NCI-H2029 treated with DMSO at 0.1 percent for 48 hours (cell line): ENCODE measurements at regions not wholly inside any gene's neighbourhood (a gene's known extent, or its start where the extent isn't known, plus 50 kb on each side); places are given as distances from the start of the nearest gene placed in this dataset.

ENCODE experiments used
- DNase-seq: peaks from one replicate; lab custom pipeline; 2025; lab: John Stamatoyannopoulos, UW

DNA sequence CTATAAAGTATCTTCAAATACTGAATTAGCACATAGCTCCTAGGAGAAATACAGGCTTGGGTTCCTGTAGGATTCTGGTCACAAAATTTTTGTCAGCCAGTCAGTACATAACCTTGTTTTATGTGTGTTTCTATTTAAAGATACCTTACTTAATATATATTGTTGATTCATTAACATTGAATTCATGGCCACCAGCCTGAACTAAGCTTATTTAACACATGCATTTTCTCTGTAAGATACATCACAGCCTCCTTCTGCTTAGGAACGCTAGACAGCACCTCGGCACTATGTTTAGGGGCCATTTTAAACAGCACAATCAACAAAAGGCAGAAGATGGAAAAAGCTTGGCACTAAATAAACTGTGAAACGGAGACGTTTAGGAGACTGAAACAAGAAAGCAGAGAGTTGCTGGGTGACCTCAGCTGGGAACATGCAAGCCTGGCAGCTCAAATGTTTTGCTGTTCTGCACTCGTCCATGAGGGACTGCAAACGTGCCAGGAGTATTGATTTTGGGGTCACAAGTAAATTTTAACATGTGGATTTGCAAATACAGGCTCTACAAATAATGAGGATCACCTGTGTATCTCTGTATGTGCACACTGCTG, 432.2 kb upstream of the TPM1 start:
- no peak for DNase-seq

DNA sequence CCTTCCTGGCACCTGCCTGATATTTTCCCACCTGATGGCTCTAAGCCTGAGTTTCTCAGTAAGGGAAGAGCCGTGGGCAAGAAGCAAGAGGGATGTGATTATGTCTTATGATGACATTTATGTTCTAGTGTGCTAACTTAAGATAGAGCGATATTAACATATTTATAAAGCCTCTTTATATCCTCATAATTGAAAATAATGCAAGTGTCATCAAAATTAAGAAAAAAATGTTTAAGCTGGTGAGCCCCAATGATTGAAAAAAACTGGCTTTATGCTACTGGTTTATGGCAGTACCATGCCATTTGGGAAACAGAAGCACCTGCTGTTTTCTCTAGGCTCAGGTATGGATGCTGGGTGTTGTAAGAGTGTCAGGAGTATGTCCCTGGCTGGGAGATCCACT, 431.5 kb upstream of the TPM1 start:
- DNase-seq, result no peak

DNA sequence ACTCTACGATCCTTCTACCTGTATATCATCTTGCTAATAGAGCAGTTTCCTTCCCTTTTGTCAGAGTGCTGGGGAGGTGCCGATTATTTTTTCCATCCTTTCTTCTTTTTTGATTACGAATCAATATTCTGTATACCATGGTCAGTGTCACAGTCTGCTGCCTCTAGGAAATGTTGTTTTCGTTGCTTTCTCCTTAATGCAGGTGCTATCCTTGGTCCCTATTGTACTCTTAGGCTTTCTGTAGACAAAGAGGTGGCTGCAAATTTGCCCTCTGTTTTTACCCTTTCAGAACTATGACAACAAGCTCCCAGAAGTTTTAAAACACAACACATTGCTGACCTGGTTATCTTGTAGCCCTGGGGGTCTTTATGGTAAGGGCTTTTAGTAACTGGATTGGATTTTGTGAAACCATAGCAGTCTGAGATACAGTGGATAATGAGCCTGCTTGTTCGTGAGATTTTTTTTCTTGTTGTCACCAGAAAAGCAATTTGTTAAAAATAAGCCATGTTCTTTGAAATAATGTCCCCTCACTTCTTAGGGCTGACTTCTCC, 430.3 kb upstream of the TPM1 start:
- no peak for DNase-seq

DNA sequence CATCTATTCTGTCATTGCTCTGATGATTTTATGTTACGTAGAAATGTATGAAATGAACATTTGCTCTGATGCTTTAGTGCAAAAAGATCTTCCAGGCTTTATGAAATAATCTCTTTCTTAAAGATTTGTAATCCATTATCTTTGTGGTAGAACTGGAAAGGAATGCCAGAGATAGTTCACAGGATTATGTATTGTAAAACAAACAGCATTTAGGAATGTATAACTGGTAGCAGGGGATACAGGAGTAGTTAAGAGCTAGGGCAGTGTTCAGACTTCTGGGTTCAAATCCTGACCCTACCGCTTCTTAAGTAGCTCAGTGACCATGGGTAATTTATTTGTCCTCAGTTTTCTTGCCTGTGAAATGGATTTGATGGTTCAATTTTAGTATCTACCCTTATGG, 429.8 kb upstream of the TPM1 start:
- DNase-seq, result no peak

DNA sequence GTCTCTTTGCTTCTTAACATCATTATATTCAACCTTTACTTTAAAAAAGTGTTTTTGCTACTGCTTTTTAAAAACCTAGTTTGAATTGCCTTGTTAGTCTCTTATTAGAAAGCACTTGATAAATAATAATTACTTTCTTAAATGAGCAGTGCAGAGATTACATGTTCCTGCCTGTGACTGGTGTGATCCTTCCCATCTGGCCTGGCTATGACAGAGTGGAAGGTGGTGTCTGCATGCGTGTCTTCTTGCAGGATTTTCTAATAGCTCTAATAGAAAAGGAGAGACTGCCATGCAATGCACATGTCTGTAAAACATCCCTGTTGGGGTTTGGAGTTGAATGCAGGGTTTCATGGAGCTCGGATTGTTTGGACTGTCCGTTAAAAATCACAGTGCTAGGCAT, 425.8 kb upstream of the TPM1 start:
- DNase-seq, result no peak

DNA sequence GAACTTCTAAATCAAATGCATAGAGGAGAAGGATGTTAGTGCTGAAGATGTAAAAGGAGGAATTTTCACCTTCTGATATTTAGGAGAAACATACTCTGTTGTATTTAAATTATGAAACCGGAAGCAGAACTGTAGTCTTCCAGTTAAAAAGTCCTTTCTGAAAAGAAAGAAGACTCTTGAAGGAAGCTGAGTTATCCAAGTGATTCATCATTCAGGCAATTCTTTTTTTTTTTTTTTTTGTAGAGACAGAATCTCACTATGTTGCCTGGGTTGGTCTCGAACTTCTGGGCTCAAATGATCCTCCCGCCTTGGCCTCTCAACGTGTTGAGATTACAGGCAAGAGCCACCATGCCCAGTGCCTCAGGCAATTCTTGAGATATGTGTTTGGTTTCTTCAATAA, 424.8 kb upstream of the TPM1 start:
- DNase-seq, result no peak

DNA sequence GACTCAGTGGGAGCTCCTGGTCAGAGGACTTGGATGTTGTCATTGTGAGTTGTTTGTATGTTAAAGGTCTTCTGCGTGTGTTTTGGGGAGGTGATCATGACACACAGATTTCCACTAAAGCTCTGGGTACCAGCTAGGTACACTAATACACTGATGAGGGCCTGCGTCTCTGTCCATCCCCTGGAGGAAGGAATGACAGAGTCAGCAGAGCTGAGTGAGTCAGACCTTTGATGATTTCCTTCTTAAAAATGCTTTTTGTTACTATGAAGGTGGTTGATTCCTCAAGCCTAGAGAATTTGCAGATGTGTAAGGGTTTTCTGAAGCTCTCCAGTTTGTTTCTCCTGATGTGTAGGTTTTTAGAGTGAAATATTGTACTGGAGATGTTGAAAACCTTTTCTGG, 424.1 kb upstream of the TPM1 start:
- DNase-seq, result no peak

DNA sequence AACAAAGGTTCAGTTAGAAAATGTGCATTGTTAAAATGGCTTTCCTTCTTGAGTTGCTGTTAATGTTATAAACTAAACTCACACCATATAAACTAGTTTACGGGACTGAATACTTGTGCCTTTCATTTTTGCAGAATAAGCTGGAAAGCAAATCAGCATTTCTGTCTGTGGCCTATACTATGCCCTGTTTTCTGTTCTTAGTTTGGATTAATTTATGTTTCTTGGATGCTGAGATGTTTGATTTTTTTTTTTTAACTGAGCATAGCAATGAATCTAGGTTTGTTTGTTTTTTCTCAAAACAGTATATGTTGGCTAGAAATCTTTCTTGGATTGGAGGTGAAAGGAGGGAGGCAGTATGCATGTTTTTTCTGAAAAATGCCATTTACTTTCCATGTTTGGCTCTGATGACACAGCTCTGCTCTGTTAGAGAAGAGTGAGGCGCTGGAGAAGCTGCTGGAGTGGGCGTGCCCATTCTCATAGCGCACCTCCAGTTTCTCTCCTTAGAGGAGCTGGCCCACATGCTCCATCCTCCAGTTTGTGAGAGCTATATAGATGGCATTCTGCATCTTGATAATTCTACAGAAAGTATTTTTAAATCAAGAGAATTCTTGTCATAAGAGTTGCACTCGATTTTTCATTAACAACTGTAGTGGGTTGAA, 423.6 kb upstream of the TPM1 start:
- no peak for DNase-seq

DNA sequence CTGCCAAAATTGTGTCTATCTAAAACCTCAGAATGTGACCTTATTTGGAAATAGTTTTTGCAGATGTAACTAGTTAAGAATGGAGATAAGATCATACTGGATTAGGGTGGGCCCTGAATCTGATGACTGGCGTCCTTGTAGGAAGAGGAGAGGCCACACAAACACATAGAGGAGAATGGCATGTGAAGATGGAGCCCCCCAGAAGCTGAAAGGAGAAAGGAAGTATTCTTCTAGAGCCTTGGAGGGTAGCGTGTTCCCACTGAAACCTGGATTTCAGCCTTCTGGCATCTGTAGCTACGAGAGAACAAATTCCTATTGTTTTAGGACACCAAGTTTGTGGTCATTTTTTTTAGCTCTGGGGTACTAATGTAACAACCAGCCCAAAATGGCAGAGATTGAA, 423.0 kb upstream of the TPM1 start:
- DNase-seq, result no peak

DNA sequence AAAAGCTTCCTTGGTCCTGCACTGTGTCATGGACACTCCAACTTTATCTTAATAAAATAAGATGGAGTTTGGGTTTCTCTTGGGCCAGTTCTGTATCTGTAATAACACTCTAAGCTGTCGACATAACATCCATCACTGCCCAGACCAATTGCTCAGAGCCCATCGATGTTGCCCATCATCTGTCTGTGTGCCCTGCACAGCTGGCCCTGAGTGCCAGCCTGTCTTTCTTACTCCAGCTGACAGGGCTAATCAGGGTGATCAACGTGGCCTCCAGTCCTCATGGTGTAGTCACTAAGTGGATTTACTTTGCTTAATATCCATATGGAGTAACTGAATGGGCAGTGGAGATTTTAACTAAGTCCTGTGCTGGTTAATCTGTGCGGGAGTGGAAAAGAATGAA, 419.8 kb upstream of the TPM1 start:
- DNase-seq, result no peak

DNA sequence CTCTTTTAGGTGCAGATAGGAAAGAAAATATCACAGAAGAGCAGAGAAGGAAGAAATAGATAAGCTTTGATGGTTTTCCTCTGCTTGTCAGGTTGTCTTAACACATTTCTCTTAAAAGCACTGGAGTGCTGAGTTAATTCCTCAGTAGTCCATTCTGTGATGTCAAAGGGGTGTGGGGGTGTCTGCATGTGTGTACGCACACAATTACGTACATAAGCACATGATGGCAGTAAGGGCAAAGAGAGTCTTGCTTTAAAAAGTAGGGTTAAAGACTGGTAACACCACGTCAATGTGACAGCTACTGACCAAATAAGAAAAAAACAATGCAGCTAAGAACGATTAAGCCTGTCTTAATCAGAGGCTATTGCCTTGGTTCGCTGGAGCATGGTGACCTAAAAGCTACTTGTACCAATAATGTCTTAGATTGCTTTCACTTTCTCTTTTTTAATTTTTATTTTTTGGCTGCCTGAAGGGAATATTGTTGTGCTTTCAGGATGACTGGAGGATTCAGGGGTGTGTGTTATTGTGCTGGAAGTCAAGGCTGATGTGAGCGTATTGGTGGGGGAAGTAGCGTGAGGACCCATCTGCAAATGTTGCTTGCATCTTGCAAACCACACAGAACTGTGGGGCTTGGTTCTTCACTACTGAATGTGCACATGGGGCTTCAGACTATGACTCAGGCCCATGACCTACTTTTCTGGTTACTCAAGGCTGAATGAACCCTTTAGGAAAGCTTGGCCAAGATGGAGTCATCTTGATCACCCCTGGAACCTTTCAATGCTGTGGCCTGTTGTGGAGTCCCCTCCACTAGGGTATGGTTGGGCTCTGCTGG, 417.8 kb upstream of the TPM1 start:
- DNase-seq, result no peak

DNA sequence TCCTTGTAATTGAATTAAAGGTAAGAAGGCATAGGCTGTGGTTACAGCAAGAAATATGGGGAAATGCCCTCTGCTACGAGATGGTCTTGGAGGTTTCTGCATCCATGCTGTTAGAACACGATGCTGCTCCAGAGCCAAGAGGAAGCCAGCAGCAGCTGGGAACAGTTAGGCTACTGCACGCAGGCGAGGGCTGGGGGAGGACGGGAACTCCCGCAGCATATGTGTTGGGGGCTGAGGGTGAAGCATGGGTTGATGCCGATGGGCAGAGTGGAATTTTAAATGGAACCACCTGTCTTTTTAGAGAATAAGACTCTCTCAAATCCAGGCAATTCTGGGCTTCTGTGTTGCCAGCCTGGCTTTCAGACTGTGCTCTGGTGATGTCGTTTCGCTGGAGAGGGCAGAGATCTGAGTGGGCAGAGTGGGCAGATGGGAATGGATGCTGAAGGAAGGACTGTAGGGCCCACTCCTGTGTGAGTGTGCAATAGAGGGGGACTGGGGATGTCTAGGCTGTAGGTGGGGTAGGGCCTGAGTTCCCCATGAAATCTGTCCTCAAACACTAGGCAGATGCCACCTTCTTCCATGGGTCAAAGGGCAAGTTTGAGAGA, 417.0 kb upstream of the TPM1 start:
- no peak for DNase-seq

DNA sequence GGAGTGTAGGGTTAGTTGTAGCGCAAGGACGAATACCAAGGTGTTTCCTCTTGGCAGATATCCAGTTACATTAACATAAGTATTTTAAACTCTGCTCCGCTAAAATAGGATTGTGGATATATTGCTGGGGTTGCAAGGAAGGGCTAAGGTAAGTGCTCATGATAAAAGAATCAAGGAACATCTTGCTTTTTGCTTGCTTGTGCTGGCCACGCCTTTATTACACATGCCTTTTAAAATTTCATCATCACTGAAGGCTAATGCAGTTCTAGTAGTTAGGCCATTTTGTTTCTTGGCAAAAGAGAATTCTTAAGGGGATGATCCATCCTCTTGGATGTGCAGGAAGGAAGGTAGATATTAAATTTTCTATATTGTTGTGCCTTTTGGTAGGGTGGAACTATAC, 415.6 kb upstream of the TPM1 start:
- no peak for DNase-seq

DNA sequence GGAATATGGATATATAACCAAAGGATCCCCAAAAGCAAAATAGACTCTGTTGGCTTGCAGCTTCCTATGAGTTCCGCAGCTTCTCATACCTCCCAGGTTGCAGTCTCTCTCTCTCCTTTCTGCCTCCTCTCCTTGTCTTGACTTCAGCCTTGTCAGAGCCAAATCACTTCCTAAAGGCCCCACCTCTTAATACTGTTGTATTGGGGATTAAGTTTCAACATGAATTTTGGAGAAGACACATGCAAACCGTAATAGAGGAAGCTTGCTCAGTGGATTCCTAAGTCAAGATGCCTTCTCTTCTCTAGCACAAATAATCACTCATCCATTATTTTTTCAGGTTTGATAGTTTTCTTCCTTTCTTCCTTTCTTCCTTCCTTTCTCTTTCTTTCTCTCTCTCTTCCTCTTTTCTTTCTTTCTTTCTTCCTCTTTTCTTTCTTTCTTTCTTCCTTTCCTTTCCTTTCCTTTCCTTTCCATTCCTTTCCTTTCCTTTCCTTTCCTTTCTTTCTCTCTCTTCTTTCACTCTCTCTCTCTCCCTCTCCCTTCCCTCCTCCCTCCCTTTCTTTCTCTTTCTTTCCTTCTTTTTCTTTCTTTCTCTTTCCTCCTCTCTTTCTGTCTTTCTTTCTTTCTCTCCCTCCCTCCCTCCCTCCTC, 411.3 kb upstream of the TPM1 start:
- no peak for DNase-seq

DNA sequence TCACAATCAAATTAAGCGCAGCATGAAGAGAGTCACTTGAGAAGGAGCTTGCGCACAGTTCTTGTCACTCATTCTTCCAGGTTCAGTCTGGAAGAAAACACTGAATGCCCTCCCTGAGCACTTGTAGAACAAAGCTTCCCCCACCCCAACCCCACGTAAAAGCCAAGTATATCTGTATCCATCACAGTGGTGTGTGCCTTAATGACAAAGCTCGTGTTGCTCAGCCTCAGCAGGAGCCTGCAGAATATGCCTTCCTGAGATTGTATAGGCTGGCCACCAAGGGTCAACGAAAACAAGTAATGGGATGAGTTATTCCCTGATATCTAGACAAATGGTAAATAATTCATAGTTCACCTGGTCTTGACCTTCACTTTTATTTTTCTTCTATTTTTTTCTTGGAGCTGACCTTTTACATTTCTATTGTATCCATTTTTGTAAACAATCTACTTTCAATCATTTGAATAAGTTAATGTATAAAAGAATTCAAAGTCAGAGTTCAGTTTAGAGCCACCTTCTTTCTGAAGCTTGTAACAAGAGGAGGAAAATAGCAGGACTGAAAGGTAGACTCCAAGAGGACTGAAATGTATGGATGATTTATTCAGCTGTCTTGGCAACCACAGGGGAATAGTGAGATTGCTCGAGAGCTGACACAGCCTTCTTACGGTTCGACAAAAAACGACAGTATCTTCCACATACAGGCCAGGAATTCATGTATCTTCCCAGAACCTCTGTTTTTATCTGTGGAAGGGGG, 405.5 kb upstream of the TPM1 start:
- no peak for DNase-seq

DNA sequence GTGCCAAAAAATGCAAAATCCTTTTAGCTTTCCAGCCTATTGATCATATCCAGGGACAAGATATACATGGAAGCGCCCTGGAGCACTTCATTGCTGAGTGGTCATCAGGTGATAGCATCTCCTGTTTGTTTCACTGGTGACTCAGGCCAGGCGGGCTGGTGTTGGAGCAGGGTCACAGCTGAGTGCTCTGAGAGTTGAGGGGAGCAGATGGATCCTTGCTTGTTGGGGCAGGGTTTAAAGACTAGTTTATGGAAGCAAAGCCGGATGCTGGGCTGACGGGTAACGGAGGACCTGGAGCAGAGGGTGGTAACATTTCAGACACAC, 405.0 kb upstream of the TPM1 start:
- DNase-seq, result no peak

DNA sequence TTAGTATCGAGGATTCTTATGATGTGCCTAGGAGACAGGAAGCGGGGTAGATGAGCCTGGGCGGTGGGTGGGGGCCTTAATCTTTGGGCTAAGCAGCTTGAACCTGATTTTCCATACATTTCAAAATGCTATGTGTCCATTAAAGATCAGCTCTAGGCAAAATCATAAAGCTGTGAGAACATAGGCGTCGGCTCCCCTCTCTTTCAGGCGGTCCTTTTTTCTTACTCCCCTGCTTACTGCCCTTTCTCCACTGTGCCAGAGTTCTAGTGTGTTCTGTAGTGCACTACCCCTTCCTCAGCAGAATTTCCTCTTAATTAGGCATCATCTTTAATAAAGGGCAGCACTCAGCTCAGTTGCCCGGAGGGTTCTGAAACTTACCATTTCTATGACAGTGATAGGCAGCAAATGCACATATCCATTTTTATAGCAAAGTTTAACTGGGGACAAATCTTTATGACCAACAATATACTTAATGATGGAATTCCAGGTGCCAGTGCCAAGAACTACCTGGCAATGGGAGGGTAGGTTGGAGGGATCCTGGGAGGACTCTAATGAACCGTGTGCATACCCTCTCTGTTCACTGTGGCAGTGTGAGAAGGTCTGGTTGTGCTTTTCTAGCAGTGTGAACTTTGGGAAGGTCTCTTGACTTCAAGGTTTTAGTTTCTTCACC, 404.5 kb upstream of the TPM1 start:
- no peak for DNase-seq

DNA sequence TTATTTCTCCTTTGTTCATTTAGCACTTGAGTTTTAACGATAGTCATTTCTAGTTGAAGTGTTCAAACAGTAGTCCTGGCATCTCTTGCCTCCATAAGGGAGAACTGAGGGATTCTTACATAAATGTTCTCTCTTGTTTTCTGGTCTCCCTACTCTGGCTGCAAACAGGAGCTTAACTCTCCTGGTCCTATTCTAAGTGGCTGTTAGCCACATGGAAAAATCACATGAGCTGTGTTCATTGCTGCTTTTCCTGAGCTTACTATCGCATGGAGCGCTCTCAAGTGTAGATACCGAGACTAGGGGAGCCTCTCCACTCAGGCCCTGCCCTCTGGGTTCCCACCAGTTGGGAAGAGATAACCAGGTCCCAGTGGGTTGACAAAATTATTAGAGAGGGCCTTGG, 403.1 kb upstream of the TPM1 start:
- DNase-seq, result no peak

DNA sequence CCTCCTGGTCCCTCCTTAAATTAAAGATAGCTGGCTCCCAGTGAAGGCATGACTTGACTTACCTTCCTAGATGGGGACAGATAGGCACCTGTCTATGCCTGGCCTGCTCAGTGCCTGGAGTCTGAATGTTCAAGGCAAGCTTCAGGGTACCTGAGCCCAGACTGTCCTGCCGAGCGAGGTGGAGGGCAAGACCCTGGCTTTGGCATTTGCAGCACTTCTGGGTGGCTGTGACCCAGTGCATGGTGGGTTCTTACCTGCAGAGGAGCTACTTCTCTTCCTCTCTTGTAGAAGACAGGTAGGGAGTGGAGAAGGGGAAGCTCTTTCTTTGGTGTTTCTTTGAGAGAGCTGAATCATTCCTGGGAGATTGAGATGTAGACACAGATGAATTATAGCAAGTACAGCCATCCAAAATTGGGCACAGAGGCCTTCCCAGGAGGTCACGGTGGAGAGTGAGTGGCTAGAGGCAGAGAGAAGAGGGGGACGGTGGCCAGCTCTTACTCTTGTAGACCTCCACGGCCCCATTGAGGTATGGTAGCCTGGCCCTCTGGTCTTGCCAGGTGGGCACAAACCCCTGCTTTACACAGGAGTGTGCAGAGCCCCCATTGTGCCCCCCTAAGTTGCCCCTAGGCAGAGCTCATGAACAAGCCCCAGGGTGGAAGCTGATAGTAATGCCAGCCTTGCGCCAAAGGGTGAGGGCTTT, 402.5 kb upstream of the TPM1 start:
- DNase-seq, result no peak

DNA sequence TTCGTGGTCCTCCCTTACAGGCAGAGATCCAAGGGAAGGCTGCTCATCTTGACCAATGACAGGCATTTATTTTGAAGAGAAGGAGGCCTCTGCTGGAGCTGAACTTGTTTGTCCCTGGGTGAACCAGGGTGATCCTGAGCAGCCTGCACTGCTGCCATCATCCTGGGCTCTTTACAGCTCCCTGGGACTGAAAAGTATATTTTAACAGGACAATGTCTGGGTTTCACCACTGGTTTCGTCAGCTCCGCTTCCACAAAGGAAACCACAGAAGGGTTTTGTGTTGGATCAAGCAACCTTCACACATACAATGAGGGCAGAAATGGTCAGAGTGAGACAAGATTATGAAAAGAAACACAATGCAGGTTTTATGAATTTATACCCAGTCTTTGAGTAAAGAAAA, 400.7 kb upstream of the TPM1 start:
- no peak for DNase-seq
